ENCODE measurements at regions not wholly inside any gene's neighbourhood (a gene's known extent, or its start where the extent isn't known, plus 50 kb on each side); places are given as distances from the start of the nearest gene placed in this dataset.
"Not testable (repeated sequence)": the region's sequence is repeated elsewhere in the genome, so short reads cannot be mapped to it uniquely, and the experiment has no call there.

DNA sequence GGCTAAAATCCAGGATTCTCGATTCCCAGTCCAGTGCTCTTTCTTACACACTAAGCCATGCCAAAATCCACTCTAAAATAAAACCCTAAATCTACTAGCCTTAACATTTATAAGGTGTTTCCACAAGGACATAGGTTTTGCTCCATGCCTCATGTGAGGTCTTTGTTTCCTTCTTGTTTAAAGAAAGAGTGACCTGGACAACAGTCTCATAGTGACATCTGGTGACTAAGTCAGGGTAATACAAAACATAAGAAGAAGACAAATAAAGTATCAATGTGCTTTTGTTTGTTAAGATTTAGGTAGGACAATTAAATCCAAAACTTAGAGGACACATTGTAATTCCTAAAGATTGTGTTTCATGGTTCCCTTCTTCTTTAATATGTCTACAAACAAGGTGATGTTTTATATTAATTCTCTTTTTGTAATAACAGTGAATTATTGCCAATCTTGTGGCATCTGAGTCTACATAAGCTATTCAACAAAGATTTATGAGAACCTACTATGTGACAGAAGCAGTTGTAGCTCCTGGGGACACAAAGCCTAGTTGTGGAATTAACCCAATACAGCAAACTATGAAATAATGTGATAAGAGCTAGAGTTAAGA is 93.0 kb upstream of the TRIM77 start:
- H3K4me3 ChIP-seq (ENCODE audit: low read depth, low read length) = not testable (repeated sequence)

DNA sequence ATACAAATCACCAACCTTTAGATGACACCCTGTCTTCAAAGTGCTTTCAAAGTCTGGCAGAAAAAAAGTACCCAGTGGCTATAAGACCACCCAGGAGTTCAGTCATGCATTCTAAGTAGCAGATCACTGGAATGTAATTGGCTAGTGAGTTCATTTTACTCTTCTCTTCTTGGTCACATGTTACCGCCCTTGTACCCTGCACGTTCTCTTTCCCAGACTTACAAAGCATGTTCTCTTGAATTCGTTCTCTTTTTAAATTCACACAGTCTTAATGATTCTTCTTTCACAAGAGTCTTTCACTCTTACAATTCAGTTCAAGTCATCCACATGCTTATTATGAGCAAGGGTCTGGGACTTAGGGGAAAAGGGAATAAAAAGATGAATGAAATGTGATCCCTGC is 89.4 kb upstream of the TRIM77 start:
- not testable (repeated sequence) for DNase-seq (ENCODE audit: low read depth); H3K4me3 ChIP-seq (ENCODE audit: low read depth, low read length)

More for the DNA sequence above, 93.0 kb upstream of the TRIM77 start:
- DNase-seq (ENCODE audit: low read depth) = not testable (repeated sequence)
- TF ChIP-seq, protein P1, sequence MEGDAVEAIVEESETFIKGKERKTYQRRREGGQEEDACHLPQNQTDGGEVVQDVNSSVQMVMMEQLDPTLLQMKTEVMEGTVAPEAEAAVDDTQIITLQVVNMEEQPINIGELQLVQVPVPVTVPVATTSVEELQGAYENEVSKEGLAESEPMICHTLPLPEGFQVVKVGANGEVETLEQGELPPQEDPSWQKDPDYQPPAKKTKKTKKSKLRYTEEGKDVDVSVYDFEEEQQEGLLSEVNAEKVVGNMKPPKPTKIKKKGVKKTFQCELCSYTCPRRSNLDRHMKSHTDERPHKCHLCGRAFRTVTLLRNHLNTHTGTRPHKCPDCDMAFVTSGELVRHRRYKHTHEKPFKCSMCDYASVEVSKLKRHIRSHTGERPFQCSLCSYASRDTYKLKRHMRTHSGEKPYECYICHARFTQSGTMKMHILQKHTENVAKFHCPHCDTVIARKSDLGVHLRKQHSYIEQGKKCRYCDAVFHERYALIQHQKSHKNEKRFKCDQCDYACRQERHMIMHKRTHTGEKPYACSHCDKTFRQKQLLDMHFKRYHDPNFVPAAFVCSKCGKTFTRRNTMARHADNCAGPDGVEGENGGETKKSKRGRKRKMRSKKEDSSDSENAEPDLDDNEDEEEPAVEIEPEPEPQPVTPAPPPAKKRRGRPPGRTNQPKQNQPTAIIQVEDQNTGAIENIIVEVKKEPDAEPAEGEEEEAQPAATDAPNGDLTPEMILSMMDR (IDR thresholded peaks at IDR 0.05; ENCODE audit: control insufficient read depth, extremely low read depth, insufficient read depth) = peak; percentile 26; the same call in 1 of the 2 replicates

DNA sequence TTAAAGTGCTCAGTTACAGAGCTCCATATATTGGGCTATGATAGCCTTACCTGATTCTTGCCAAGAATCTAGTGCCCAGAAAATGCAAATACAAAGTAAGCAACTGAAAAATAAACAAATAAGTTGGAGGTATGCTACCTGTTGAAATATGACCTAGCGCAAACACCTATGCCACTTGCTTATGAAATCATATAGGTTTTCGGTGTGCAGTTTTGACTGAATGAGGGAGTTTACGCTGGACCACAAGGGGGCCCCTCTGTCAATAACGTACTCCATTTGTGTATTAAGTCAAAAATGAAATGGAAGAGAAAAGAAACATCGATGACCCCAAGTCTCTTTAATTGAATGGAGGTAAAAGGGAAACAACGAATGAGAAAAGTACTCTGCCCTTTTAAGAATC is 84.9 kb upstream of the TRIM77 start:
- peak; percentile 83 for DNase-seq (ENCODE audit: low read depth)
- TF ChIP-seq, protein P1 (IDR thresholded peaks at IDR 0.05; ENCODE audit: control insufficient read depth, extremely low read depth, insufficient read depth) = peak; percentile 42; the same call in 1 of the 2 replicates
- H3K4me3 ChIP-seq (ENCODE audit: low read depth, low read length) = no peak overlapping the region

DNA sequence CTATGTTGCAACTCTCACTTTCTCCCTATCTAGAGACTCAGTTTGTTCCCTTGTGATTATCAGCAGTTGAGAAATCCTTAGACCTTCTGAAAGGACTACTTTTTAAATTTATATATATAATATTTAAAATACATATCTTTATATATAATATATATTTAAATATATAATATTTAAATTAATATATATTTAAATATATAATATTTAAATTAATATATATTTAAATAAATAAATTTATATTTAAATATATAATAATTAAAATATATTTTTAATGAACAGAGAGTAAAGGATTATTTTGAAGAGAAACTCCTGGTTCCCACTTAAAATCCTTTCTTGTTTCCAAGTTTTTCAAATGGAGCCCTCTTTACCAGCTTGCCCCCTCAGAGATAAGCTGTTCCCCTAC is 83.7 kb upstream of the TRIM77 start:
- TF ChIP-seq, protein P1 (IDR thresholded peaks at IDR 0.05; ENCODE audit: control insufficient read depth, extremely low read depth, insufficient read depth) = no peak
- DNase-seq (ENCODE audit: low read depth) = no peak
- H3K4me3 ChIP-seq (ENCODE audit: low read depth, low read length) = no peak overlapping the region

DNA sequence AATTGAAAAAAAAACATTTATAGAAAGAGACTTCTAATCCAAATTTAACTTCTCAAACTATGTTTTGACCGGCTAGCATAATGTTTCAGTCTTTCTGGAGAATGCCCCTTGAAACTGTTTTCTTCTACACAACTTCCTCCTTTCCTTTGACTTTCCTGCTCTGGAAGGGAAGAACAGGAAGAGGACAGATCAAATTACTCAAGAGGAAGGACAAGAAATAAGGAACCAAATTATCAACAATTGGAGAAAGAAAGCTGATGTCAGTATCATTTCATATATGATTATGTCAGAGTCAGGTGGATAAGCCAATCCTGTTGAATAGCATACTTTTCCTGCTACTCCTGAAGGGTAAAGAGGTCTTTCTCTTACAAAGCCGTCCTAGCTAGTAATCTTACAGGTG is 83.2 kb upstream of the TRIM77 start:
- not testable (repeated sequence) for H3K4me3 ChIP-seq (ENCODE audit: low read depth, low read length); DNase-seq (ENCODE audit: low read depth)

DNA sequence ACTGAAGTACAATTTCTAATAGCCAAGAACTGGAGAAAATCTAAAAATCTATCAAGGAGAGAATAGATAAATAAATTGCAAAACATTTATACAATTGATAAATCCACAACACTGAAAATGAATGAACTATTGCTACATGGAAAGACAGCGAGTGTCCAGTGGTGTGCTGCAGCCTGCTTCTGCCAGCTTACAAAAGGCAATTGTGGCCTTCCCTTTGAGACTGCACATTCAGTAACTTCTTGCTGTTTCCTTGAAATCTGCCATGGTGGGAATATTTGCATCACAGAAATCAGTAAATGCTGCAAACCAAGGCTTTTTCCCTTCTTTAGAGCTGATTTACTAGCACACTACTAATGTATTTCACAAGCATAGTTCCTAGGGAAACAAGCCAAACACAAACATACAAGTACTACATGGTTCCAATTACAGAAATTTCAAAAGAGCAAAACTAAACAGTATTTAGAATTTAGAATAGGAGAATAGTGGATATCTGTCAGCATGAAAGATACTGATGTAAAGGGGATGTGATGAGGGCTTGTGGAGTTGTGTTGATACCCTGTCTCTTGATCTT is 76.9 kb upstream of the TRIM77 start:
- no peak for DNase-seq (ENCODE audit: low read depth)
- TF ChIP-seq, protein P1 (IDR thresholded peaks at IDR 0.05; ENCODE audit: control insufficient read depth, extremely low read depth, insufficient read depth) = no peak
- H3K4me3 ChIP-seq (ENCODE audit: low read depth, low read length) = no peak overlapping the region

DNA sequence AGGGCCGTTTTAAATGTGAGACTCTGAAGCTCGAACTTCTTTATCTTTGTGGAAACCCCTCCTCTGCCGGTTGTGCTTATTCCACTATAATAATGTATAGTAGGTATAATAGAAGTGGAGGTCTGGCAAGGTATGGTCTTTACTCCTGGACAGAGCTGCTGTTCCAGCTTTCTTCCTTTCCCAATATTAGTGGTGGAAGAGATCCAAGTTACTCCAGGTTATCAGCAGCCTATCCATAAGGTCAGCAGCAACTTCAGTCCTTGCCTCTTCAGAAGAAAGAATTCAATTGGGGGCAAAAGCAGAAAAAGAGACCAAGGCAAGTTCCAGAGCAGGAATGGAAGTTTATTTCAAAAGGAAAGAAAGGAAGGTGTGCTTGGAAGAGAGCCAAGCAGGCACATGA is 69.3 kb upstream of the TRIM77 start:
- DNase-seq (ENCODE audit: low read depth); H3K4me3 ChIP-seq (ENCODE audit: low read depth, low read length): not testable (repeated sequence)

DNA sequence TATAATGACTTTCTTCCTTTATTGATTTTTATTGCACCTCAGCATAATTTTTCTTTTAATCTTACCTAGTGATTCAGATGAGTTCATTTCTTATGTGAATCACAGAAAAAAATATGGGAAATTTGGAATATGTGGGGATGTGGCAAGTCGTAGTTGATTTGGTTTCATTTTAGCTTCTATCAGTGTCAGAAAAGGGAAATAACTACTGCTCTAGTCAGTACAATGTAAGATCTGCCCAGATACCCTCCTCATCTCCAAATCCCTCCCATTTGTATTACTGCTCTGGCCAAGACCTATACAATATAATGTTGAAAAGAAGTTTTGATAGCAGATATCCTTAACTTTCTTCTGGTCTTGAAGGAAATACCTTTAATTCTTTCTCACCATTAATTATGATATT is 61.9 kb upstream of the TRIM77 start:
- H3K4me3 ChIP-seq (ENCODE audit: low read depth, low read length); DNase-seq (ENCODE audit: low read depth): not testable (repeated sequence)

DNA sequence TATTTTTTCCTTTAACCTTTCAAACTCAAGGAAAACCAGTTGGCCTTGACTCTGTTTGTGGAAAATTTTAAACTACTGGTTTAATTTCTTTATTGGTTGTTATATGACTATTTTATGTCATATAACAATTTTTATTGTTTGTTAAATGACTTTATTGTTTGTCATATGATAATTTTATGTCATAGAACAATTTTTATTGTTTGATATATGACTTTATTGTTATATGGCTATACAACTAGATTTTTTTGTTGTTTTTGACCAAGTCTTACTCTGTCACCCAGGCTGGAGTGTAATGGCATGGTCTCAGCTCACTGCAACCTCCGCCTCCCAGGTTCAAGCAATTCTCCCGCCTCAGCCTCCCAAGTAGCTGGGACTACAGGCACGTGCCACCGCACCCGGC is 61.1 kb upstream of the TRIM77 start:
- not testable (repeated sequence) for H3K4me3 ChIP-seq (ENCODE audit: low read depth, low read length)
- peak; percentile 52 for DNase-seq (ENCODE audit: low read depth)

DNA sequence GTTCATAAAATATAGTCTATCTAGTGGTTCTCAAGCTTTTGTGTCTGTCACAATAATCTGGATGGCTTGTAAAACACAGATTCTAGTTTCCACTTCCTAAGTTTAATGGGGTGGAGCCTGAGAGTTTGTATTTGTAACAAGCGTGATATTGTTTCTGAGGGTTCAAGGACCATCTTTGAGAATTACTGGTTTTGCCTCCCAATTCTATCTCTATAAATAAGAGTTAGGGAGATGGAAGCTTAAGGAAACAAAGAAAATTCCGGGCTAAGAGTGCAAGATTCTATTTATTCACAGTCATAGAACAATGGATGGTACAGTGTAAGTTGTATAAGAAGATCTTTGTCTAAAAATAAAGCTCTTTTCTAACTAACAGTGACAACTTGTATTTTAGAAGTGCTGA is 55.4 kb upstream of the TRIM77 start:
- not testable (repeated sequence) for H3K4me3 ChIP-seq (ENCODE audit: low read depth, low read length); DNase-seq (ENCODE audit: low read depth)

DNA sequence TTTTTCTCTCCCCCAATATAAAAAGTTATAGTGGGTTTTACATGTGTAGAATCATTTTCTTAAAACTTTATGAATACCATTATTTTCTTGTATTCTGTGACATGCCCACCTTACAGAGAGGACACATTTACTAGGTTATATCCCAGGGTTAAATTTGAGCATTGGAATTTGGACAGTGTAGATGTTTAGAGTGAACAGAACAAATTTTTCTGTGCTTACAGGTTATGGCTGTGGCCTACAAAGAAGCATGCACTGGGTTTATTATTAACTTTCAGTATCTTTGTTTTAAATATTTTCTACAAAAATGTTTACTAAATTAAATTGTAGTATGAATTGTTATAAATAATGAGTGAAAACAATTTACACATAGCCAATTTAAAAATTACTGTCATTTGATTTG is 51.3 kb upstream of the TRIM77 start:
- DNase-seq (ENCODE audit: low read depth); H3K4me3 ChIP-seq (ENCODE audit: low read depth, low read length): not testable (repeated sequence)

DNA sequence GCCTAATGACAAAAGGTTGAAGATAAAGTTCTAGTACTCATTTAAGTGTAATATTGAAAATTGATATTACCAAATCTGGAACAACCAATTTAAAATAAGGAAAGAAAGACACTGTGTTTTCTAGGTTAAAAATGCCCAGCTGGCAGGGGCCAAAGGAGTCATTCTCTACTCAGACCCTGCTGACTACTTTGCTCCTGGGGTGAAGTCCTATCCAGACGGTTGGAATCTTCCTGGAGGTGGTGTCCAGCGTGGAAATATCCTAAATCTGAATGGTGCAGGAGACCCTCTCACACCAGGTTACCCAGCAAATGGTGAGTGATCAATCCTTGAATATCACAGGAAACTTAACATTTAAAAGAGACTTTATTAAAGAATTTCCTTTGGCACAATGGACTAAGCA is 50.7 kb upstream of the TRIM77 start:
- DNase-seq (ENCODE audit: low read depth); H3K4me3 ChIP-seq (ENCODE audit: low read depth, low read length): not testable (repeated sequence)
